A673 (cell line): ENCODE measurements at regions not wholly inside any gene's neighbourhood (a gene's known extent, or its start where the extent isn't known, plus 50 kb on each side); places are given as distances from the start of the nearest gene placed in this dataset.

Experiments used
- CTCF ChIP-seq: fragments of 300-800, 200-600 bp; sonication (generic); conservative IDR thresholded peaks from 2 replicates; pipeline ENCODE4 v1.5.1; 2017; ENCODE audit warnings: low read depth, mild to moderate bottlenecking, antibody characterized with exemption, low read length, moderate library complexity, mixed read lengths
- EZH2 ChIP-seq: fragments of 200-600 bp; sonication (generic); IDR thresholded peaks from 2 replicates; pipeline ENCODE4 v1.6.1; 2017; ENCODE audit warnings: borderline replicate concordance, low read depth, mild to moderate bottlenecking, mixed read lengths, antibody characterized with exemption, low read length; ENCODE audit not compliant: poor library complexity, severe bottlenecking

GRCh38 chr5:35306716-35307365, 76.6 kb upstream of the PRLR start:
- TF ChIP-seq CTCF: no peak
- TF ChIP-seq EZH2: no peak
